IPS-NIHi7 (cell line): ENCODE measurements at regions not wholly inside any gene's neighbourhood (a gene's known extent, or its start where the extent isn't known, plus 50 kb on each side); places are given as distances from the start of the nearest gene placed in this dataset.
"Not testable (repeated sequence)": the region's sequence is repeated elsewhere in the genome, so short reads cannot be mapped to it uniquely, and the experiment has no call there.

Source experiments
- DNase-seq: peaks from one replicate; pipeline ENCODE4 v3.0.0; 2012; ENCODE audit warnings: mixed read lengths; ENCODE audit errors: extremely low spot score

GRCh38 chr12:87266305-87266704 is 762.9 kb downstream of the C12orf50 start:
- peak; percentile 18 for DNase-seq

- no peak for DNase-seq
Observed at GRCh38 chr12:87259391-87259790, 769.8 kb downstream of the C12orf50 start.

- DNase-seq = no peak
Observed at GRCh38 chr12:87254381-87255030, 774.7 kb downstream of the C12orf50 start.

- no peak for DNase-seq
Observed at GRCh38 chr12:87253157-87253556, 776.0 kb downstream of the C12orf50 start.

- no peak for DNase-seq
Observed at GRCh38 chr12:87246726-87247125, 782.5 kb downstream of the C12orf50 start.

GRCh38 chr12:87238466-87238865 is 790.7 kb downstream of the C12orf50 start:
- no peak for DNase-seq

- DNase-seq = no peak
Observed at GRCh38 chr12:87234898-87235297, 794.3 kb downstream of the C12orf50 start.

GRCh38 chr12:87233671-87234070 is 795.5 kb downstream of the C12orf50 start:
- DNase-seq = no peak

GRCh38 chr12:87231818-87232217 is 797.4 kb downstream of the C12orf50 start:
- no peak for DNase-seq

- DNase-seq = no peak
Observed at GRCh38 chr12:87230441-87230840, 798.8 kb downstream of the C12orf50 start.

- DNase-seq = no peak
Observed at GRCh38 chr12:87227162-87227561, 802.0 kb downstream of the C12orf50 start.

GRCh38 chr12:87217491-87217890 is 811.7 kb downstream of the C12orf50 start:
- no peak for DNase-seq

GRCh38 chr12:87216436-87216835 is 812.8 kb downstream of the C12orf50 start:
- no peak for DNase-seq

- DNase-seq = no peak
Observed at GRCh38 chr12:87202189-87202588, 827.0 kb downstream of the C12orf50 start.

GRCh38 chr12:87201598-87201997 is 827.6 kb downstream of the C12orf50 start:
- no peak for DNase-seq

GRCh38 chr12:87200289-87200979 is 828.8 kb downstream of the C12orf50 start:
- DNase-seq = peak; percentile 8

- no peak for DNase-seq
Observed at GRCh38 chr12:87198181-87198580, 831.0 kb downstream of the C12orf50 start.

GRCh38 chr12:87196321-87196720 is 832.9 kb downstream of the C12orf50 start:
- DNase-seq = no peak

- not testable (repeated sequence) for DNase-seq
Observed at GRCh38 chr12:87194389-87194788, 834.8 kb downstream of the C12orf50 start.

- no peak for DNase-seq
Observed at GRCh38 chr12:87185367-87185766, 843.8 kb downstream of the C12orf50 start.

GRCh38 chr12:87182696-87183233 is 846.4 kb downstream of the C12orf50 start:
- no peak for DNase-seq

- DNase-seq = no peak
Observed at GRCh38 chr12:87171356-87171755, 857.8 kb downstream of the C12orf50 start.

- DNase-seq = no peak
Observed at GRCh38 chr12:87169010-87169409, 860.2 kb downstream of the C12orf50 start.
